GM12878 (cell line): ENCODE measurements at regions not wholly inside any gene's neighbourhood (a gene's known extent, or its start where the extent isn't known, plus 50 kb on each side); places are given as distances from the start of the nearest gene placed in this dataset.

Source experiments
- ATAC-seq: fragments of 200-7000 bp; cut with Tn5 transposase; 3 replicates; pipeline ENCODE4 v1.9.1; 2020; ENCODE audit warnings: mild to moderate bottlenecking, moderate library complexity
- BruUV-seq: library from RNA; stranded (reverse); fragments of 400-500 nt; replicated peaks from 2 replicates; lab custom pipeline; 2021; lab: Mats Ljungman, UMichigan
- CTCF ChIA-PET: fragments of 300-600 bp; sonication (Branson Sonifier 250); formaldehyde crosslinking; extraction: SDS; loops from one replicate; lab custom pipeline; 2021; ENCODE audit warnings: inconsistent platforms; lab: Yijun Ruan, JAX
- POLR2A ChIA-PET: fragments of 350-600 bp; formaldehyde crosslinking; extraction: SDS; loops from one replicate; lab custom pipeline; 2021; ENCODE audit warnings: inconsistent platforms; lab: Charles Lee
- RAD21 ChIA-PET: fragments of 300-600 bp; sonication (Branson Sonifier 250); formaldehyde crosslinking; loops from one replicate; lab custom pipeline; 2023; ENCODE audit warnings: antibody characterized with exemption; ENCODE audit not compliant: unreplicated experiment; lab: Charles Lee
- SMC1A ChIA-PET: fragments of 300-600 bp; sonication (Branson Sonifier 250); formaldehyde crosslinking; loops from one replicate; lab custom pipeline; 2023; ENCODE audit not compliant: unreplicated experiment, uncharacterized antibody; lab: Charles Lee
- DNase-seq: peaks from one replicate; pipeline ENCODE4 v3.0.0-alpha.2; 2011; ENCODE audit warnings: low read depth, low spot score
- FAIRE-seq: peaks from 3 replicates; lab custom pipeline; 2011; peaks lifted over from hg19 to GRCh38; lab: Jason Lieb, UNC
- H2AFZ ChIP-seq: 2 replicates; pipeline ENCODE4 v1.6.0; 2011; ENCODE audit warnings: low read depth, low read length, control low read depth; ENCODE audit not compliant: control insufficient read depth
- H3K27ac ChIP-seq: 2 replicates; pipeline ENCODE4 v1.5.1; 2011; ENCODE audit warnings: control low read depth; ENCODE audit not compliant: control insufficient read depth, insufficient read depth
- H3K27me3 ChIP-seq, 2 experiments: replicated peaks in 1 of 2; 2 replicates each; pipeline versions ENCODE4 v1.6.0 to v1.6.1; 2011; ENCODE audit warnings: low read length in 1 of 2; ENCODE audit not compliant: control insufficient read depth in 2 of 2, insufficient read depth in 2 of 2
- H3K36me3 ChIP-seq, 2 experiments: 2 replicates each; pipeline ENCODE4 v1.5.1; 2011; ENCODE audit warnings: low read length in 1 of 2; ENCODE audit not compliant: control insufficient read depth in 2 of 2, insufficient read depth in 2 of 2
- H3K4me1 ChIP-seq: 2 replicates; pipeline ENCODE4 v1.6.1; 2011; ENCODE audit warnings: mild to moderate bottlenecking, low read length, moderate library complexity, mixed read lengths; ENCODE audit not compliant: control insufficient read depth, insufficient read depth
- H3K4me2 ChIP-seq: 2 replicates; pipeline ENCODE4 v1.6.0; 2011; ENCODE audit warnings: control low read depth; ENCODE audit not compliant: control insufficient read depth, insufficient read depth
- H3K4me3 ChIP-seq: fragments of 200-600 bp; sonication (generic); 2 replicates; pipeline ENCODE4 v1.5.1; 2016
- H3K79me2 ChIP-seq: 2 replicates; pipeline ENCODE4 v1.6.0; 2011; ENCODE audit warnings: low read length; ENCODE audit not compliant: control insufficient read depth, insufficient read depth
- H3K9ac ChIP-seq: 2 replicates; pipeline ENCODE4 v1.8.0; 2011; ENCODE audit warnings: low read length, control low read depth, mixed read lengths; ENCODE audit not compliant: control insufficient read depth, insufficient read depth
- H3K9me3 ChIP-seq: replicated peaks from 3 replicates; pipeline ENCODE4 v1.5.1; 2011; ENCODE audit warnings: mild to moderate bottlenecking, low read length; ENCODE audit not compliant: control insufficient read depth, insufficient read depth
- H4K20me1 ChIP-seq: 2 replicates; pipeline ENCODE4 v1.6.0; 2011; ENCODE audit not compliant: control insufficient read depth, insufficient read depth
- DPF2 ChIP-seq: fragments of 450-650 bp; IDR thresholded peaks from 2 replicates; pipeline ENCODE4 v1.6.1; 2017; ENCODE audit warnings: mild to moderate bottlenecking
- SUZ12 ChIP-seq: fragments of 200-600 bp; sonication (generic); IDR thresholded peaks from one replicate; pipeline ENCODE4 v1.6.1; 2018; ENCODE audit warnings: antibody characterized with exemption, mild to moderate bottlenecking; ENCODE audit not compliant: unreplicated experiment
- TAF1 ChIP-seq: IDR thresholded peaks from 2 replicates; pipeline ENCODE4 v1.6.1; 2011; ENCODE audit warnings: mild to moderate bottlenecking, low read depth, low read length, borderline replicate concordance
- ZNF687 ChIP-seq: fragments of 450-650 bp; IDR thresholded peaks from 2 replicates; pipeline ENCODE4 v1.6.1; 2017; ENCODE audit warnings: mild to moderate bottlenecking, moderate library complexity
- WGBS: methylation state at CpG from one replicate; pipeline ENCODE4 v1.1.6; 2016; ENCODE audit warnings: low lambda C conversion rate; ENCODE audit not compliant: insufficient replicate concordance, insufficient coverage; ENCODE audit errors: missing lambda C conversion rate; 5-methylcytosine and 5-hydroxymethylcytosine counted together
- in situ Hi-C: fragments of 300-500 bp; cut with MboI; formaldehyde crosslinking; loops from 9 replicates; pipeline ENCODE4 v1.14.3; 2018; ENCODE audit warnings: mixed read lengths
- intact Hi-C: fragments of 100-400 bp; cut with micrococcal nuclease; formaldehyde crosslinking; loops from one replicate; pipeline ENCODE4 v1.14.2; 2022; ENCODE audit not compliant: unreplicated experiment

GRCh38 chr21:27480841-27481261 lies 514.0 kb upstream of the ADAMTS5 start:
- Histone ChIP-seq H3K9me3 (no peaks in the 10 kb centered on the region; the same call in 2 of the 3 replicates), H3K4me2 (no peak overlapping the region), H3K79me2 (no peaks in the 10 kb centered on the region), H4K20me1 (no peaks in the 10 kb centered on the region), H3K4me1 (no peaks in the 10 kb centered on the region), H3K9ac (no peak overlapping the region), H3K36me3 (no peaks in the 10 kb centered on the region), H3K27ac (no peak overlapping the region), H2AFZ (no peak overlapping the region), H3K27me3 (no peaks in the 10 kb centered on the region), H3K4me3 (no peak overlapping the region)
- POLR2A ChIA-PET: no interaction called here
- BruUV-seq: no TSS peak
- intact Hi-C loops: no loop called here
- in situ Hi-C loops: no loop called here
- SMC1A ChIA-PET: no interaction called here
- RAD21 ChIA-PET: no interaction called here
- CTCF ChIA-PET: no interaction called here
- 0% methylated on average over 2 of the region's 2 CpGs for WGBS
- TF ChIP-seq SUZ12: no peak
- DNase-seq (no peak), FAIRE-seq (no peak), ATAC-seq (no peak)

GRCh38 chr21:27477296-27477695 lies 510.4 kb upstream of the ADAMTS5 start:
- Histone ChIP-seq H3K4me3 (no peak overlapping the region), H3K4me1 (no peaks in the 10 kb centered on the region), H3K27me3 (no peaks in the 10 kb centered on the region), H4K20me1 (no peaks in the 10 kb centered on the region), H2AFZ (no peak overlapping the region), H3K27ac (no peak overlapping the region), H3K9me3 (no peaks in the 10 kb centered on the region; the same call in 2 of the 3 replicates), H3K4me2 (no peak overlapping the region), H3K9ac (no peak overlapping the region), H3K36me3 (no peaks in the 10 kb centered on the region), H3K79me2 (no peaks in the 10 kb centered on the region)
- intact Hi-C loops: no loop called here
- POLR2A ChIA-PET: no interaction called here
- DNase-seq: no peak
- RAD21 ChIA-PET: no interaction called here
- FAIRE-seq: no peak
- ATAC-seq: no peak
- in situ Hi-C loops: no loop called here
- SMC1A ChIA-PET: no interaction called here
- 0% methylated on average over 2 of the region's 2 CpGs for WGBS
- CTCF ChIA-PET: interaction anchor here (0.6 kb wide), 1 partner anchor 146 kb away, joined by 3 read pairs; no protein-coding TSS in a partner anchor
- TF ChIP-seq ZNF687 (no peak), DPF2 (no peak), TAF1 (no peak)
- no TSS peak for BruUV-seq
